ENCODE measurements at regions not wholly inside any gene's neighbourhood (a gene's known extent, or its start where the extent isn't known, plus 50 kb on each side); places are given as distances from the start of the nearest gene placed in this dataset.
"Not testable (repeated sequence)": the region's sequence is repeated elsewhere in the genome, so short reads cannot be mapped to it uniquely, and the experiment has no call there.

- DNase-seq, result peak; percentile 45
- in situ Hi-C loops (cut with MboI; ENCODE audit: low pct_unique_long_range_greater_than_20kb, low sequenced_read_pairs), result not testable (repeated sequence)
Observed at GRCh38 chr2:113551637-113552318, 53.3 kb downstream of the FOXD4L1 start.

GRCh38 chr2:113559820-113560219 is 61.4 kb downstream of the FOXD4L1 start:
- in situ Hi-C loops (cut with MboI; ENCODE audit: low pct_unique_long_range_greater_than_20kb, low sequenced_read_pairs); DNase-seq: not testable (repeated sequence)

- DNase-seq; in situ Hi-C loops (cut with MboI; ENCODE audit: low pct_unique_long_range_greater_than_20kb, low sequenced_read_pairs): not testable (repeated sequence)
Observed at GRCh38 chr2:113562662-113563061, 64.2 kb downstream of the FOXD4L1 start.

- DNase-seq; in situ Hi-C loops (cut with MboI; ENCODE audit: low pct_unique_long_range_greater_than_20kb, low sequenced_read_pairs): not testable (repeated sequence)
Observed at GRCh38 chr2:113566674-113567480, 60.2 kb upstream of the RABL2A start.

GRCh38 chr2:113567481-113567849 is 59.6 kb upstream of the RABL2A start:
- in situ Hi-C loops (cut with MboI; ENCODE audit: low pct_unique_long_range_greater_than_20kb, low sequenced_read_pairs); DNase-seq: not testable (repeated sequence)

GRCh38 chr2:113568231-113568630 is 58.8 kb upstream of the RABL2A start:
- in situ Hi-C loops (cut with MboI; ENCODE audit: low pct_unique_long_range_greater_than_20kb, low sequenced_read_pairs); DNase-seq: not testable (repeated sequence)

- in situ Hi-C loops (cut with MboI; ENCODE audit: low pct_unique_long_range_greater_than_20kb, low sequenced_read_pairs); DNase-seq: not testable (repeated sequence)
Observed at GRCh38 chr2:113570082-113570481, 57.0 kb upstream of the RABL2A start.

- in situ Hi-C loops (cut with MboI; ENCODE audit: low pct_unique_long_range_greater_than_20kb, low sequenced_read_pairs); DNase-seq: not testable (repeated sequence)
Observed at GRCh38 chr2:113570509-113571009, 56.5 kb upstream of the RABL2A start.

- in situ Hi-C loops (cut with MboI; ENCODE audit: low pct_unique_long_range_greater_than_20kb, low sequenced_read_pairs); DNase-seq: not testable (repeated sequence)
Observed at GRCh38 chr2:113571482-113572068, 55.5 kb upstream of the RABL2A start.

- DNase-seq; in situ Hi-C loops (cut with MboI; ENCODE audit: low pct_unique_long_range_greater_than_20kb, low sequenced_read_pairs): not testable (repeated sequence)
Observed at GRCh38 chr2:113575721-113576120, 51.3 kb upstream of the RABL2A start.

- DNase-seq; in situ Hi-C loops (cut with MboI; ENCODE audit: low pct_unique_long_range_greater_than_20kb, low sequenced_read_pairs): not testable (repeated sequence)
Observed at GRCh38 chr2:113576353-113576752, 50.7 kb upstream of the RABL2A start.

Data from KBM-7 (cell line).